Esophagus muscularis mucosa (tissue), 4 donors: ENCODE measurements at regions not wholly inside any gene's neighbourhood (a gene's known extent, or its start where the extent isn't known, plus 50 kb on each side); places are given as distances from the start of the nearest gene placed in this dataset.
"Not testable (repeated sequence)": the region's sequence is repeated elsewhere in the genome, so short reads cannot be mapped to it uniquely, and the experiment has no call there.

ENCODE experiments used
- DNase-seq: peaks from one replicate; pipeline ENCODE4 v3.0.0-alpha.2; 2017; ENCODE audit errors: extremely low spot score
- H3K27ac ChIP-seq, 4 donors: fragments of 200-600 bp; sonication (generic); replicated peaks in 1 of 4; 1 replicate in 3 of 4; 2 replicates in 1 of 4; pipeline ENCODE4 v1.5.1; 2016 to 2019; ENCODE audit warnings: mild to moderate bottlenecking in 1 of 4
- H3K27me3 ChIP-seq, 4 donors: fragments of 200-600 bp; sonication (generic); one replicate each; pipeline versions ENCODE4 v1.5.1 to v1.6.0; 2016 to 2019
- H3K36me3 ChIP-seq, 4 donors: fragments of 200-600 bp; sonication (generic); one replicate each; pipeline ENCODE4 v1.5.1; 2016 to 2019
- H3K4me1 ChIP-seq, 4 donors: fragments of 200-600 bp; sonication (generic); one replicate each; pipeline ENCODE4 v1.5.1; 2016 to 2019
- H3K4me3 ChIP-seq, 4 donors: fragments of 200-600 bp; sonication (generic); 1 replicate in 2 of 4; 2 replicates in 2 of 4; pipeline ENCODE4 v1.5.1; 2016 to 2019; ENCODE audit warnings: mild to moderate bottlenecking in 4 of 4, moderate library complexity in 1 of 4
- H3K9me3 ChIP-seq, 4 donors: fragments of 200-600 bp; sonication (generic); 1 replicate in 3 of 4; 2 replicates in 1 of 4; pipeline ENCODE4 v1.5.1; 2016 to 2019
- EP300 ChIP-seq: sonication (generic); formaldehyde crosslinking; IDR thresholded peaks from one replicate; pipeline ENCODE4 v1.6.1; 2017; ENCODE audit warnings: antibody characterized with exemption
- POLR2A ChIP-seq: fragments of 450-650 bp; IDR thresholded peaks from one replicate; pipeline ENCODE4 v1.6.1; 2017; ENCODE audit warnings: antibody characterized with exemption, moderate library complexity, mild to moderate bottlenecking, low read depth
- POLR2AphosphoS5 ChIP-seq, 2 donors: sonication (generic); formaldehyde crosslinking; IDR thresholded peaks; one replicate each; pipeline ENCODE4 v1.6.1; 2017; ENCODE audit warnings: antibody characterized with exemption in 2 of 2
- WGBS: methylation state at CpG from one replicate; pipeline ENCODE4 v1.1.5; 2018; 5-methylcytosine and 5-hydroxymethylcytosine counted together
- intact Hi-C: fragments of 100-400 bp; cut with DNase I; formaldehyde crosslinking; loops from one replicate; pipeline ENCODE4 v1.15.1; 2023
- TF ChIP-seq, protein P1 (sequence below), 3 experiments: fragments of 200-600 bp in 2 of 3; fragments of 450-650 bp in 1 of 3; sonication (generic) in 2 of 3; IDR thresholded peaks; one replicate each; pipeline ENCODE4 v1.5.1; 2017 to 2019; ENCODE audit warnings: antibody characterized with exemption in 3 of 3, mild to moderate bottlenecking in 2 of 3, moderate library complexity in 1 of 3

DNA sequence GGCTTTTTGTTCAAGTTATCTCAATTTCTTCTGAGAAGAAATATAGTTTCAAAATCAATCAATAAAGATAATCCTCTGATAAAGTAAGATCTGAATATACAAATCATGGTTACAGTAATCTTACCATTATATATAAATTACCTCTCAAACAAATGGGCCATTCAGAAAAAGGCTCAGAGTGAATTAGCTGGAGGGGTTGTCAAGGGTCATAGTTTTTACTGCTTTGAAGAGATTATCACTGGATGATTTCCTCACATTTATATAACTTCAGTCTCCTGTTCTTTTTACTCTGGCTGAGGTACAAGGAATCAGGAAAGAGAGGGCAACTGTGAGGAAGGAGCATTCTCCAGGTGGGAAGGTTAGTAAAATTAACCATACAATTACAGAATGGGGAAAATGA is 148.6 kb upstream of the ELL2 start:
- no peak overlapping the region for H3K27ac ChIP-seq
- no peaks in the 10 kb centered on the region for H3K27me3 ChIP-seq
- DNase-seq, result no peak
- peaks cover 0 to 18% (median 8%) of the 10 kb centered on the region in 4 donors for H3K4me1 ChIP-seq
- no peaks in the 10 kb centered on the region for H3K36me3 ChIP-seq
- H3K9me3 ChIP-seq, result no peaks in the 10 kb centered on the region
- TF ChIP-seq POLR2A (no peak), EP300 (no peak), POLR2AphosphoS5 (IDR thresholded peaks at IDR 0.05) (no peak)
- intact Hi-C loops, result no loop called here
- H3K4me3 ChIP-seq, result no peak overlapping the region

DNA sequence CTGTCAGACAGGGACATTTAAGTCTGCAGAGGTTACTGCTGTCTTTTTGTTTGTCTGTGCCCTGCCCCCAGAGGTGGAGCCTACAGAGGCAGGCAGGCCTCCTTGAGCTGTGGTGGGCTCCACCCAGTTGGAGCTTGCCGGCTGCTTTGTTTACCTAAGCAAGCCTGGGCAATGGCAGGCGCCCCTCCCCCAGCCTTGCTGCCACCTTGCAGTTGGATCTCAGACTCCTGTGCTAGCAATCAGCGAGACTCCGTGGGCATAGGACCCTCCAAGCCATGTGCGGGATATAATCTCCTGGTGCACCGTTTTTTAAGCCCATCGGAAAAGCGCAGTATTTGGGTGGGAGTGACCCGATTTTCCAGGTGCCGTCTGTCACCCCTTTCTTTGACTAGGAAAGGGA is 147.0 kb upstream of the ELL2 start:
- 97% methylated on average over 7 of the region's 10 CpGs for WGBS
- DNase-seq, H3K27ac ChIP-seq, H3K9me3 ChIP-seq, H3K4me3 ChIP-seq, H3K27me3 ChIP-seq, H3K36me3 ChIP-seq, intact Hi-C loops: not testable (repeated sequence)
- H3K4me1 ChIP-seq, result peaks cover 0 to 11% (median 3%) of the 10 kb centered on the region in 4 donors

DNA sequence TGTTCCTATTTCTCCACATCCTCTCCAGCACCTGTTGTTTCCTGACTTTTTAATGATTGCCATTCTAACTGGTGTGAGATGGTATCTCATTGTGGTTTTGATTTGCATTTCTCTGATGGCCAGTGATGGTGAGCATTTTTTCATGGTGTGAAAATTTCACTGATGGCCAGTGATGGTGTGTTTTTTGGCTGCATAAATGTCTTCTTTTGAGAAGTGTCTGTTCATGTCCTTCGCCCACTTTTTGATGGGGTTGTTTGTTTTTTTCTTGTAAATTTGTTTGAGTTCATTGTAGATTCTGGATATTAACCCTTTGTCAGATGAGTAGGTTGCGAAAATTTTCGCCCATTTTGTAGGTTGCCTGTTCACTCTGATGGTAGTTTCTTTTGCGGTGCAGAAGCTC is 142.2 kb upstream of the ELL2 start:
- WGBS, result 95% methylated on average over 4 of the region's 4 CpGs
- H3K4me1 ChIP-seq, intact Hi-C loops, H3K27me3 ChIP-seq, H3K4me3 ChIP-seq, DNase-seq, H3K9me3 ChIP-seq, H3K27ac ChIP-seq, H3K36me3 ChIP-seq: not testable (repeated sequence)

DNA sequence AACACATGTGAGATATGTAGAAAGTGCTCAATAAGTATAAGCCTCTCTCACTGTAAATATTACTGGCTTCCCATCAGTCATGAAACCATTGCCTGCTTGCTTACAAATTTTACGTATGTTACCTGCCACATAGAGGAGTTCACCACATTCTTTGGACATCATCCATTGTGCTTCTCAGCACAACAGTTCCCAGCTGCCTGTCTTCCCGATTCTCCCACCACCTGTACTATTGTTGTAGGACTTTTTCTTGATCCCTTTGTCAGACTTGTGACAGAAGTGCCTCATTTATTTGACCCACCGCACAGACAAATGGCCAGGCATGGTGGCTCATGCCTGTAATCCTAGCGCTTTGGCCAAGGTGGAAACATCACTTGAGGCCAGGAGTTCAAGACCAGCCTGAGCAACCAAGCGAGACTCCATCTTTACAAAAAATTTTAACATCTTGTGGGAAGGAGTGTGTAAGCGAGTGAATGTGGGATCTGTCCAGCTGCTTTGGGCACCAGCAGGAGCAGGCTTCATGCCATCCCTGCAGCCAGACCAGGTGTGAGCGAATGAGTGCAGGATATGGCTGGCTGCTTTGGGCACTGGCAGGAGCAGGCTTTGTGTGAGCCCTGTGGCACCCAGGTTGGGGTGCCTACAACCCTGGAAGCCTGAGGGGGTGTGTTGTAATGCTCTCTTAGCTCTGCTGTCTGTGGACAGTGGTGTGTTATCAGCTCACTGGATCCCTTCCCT is 139.9 kb upstream of the ELL2 start:
- TF ChIP-seq, protein P1, sequence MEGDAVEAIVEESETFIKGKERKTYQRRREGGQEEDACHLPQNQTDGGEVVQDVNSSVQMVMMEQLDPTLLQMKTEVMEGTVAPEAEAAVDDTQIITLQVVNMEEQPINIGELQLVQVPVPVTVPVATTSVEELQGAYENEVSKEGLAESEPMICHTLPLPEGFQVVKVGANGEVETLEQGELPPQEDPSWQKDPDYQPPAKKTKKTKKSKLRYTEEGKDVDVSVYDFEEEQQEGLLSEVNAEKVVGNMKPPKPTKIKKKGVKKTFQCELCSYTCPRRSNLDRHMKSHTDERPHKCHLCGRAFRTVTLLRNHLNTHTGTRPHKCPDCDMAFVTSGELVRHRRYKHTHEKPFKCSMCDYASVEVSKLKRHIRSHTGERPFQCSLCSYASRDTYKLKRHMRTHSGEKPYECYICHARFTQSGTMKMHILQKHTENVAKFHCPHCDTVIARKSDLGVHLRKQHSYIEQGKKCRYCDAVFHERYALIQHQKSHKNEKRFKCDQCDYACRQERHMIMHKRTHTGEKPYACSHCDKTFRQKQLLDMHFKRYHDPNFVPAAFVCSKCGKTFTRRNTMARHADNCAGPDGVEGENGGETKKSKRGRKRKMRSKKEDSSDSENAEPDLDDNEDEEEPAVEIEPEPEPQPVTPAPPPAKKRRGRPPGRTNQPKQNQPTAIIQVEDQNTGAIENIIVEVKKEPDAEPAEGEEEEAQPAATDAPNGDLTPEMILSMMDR (IDR thresholded peaks at IDR 0.05), result no peak
- TF ChIP-seq EP300, result no peak
- TF ChIP-seq POLR2AphosphoS5 (IDR thresholded peaks at IDR 0.05), result no peak
- TF ChIP-seq POLR2A, result no peak
- no peak overlapping the region for H3K4me3 ChIP-seq
- H3K4me1 ChIP-seq, result no peaks in the 10 kb centered on the region
- no peak overlapping the region for H3K27ac ChIP-seq
- DNase-seq, result no peak
- no peaks in the 10 kb centered on the region for H3K9me3 ChIP-seq
- H3K36me3 ChIP-seq, result no peaks in the 10 kb centered on the region
- 95% methylated on average over 4 of the region's 7 CpGs for WGBS
- no peaks in the 10 kb centered on the region for H3K27me3 ChIP-seq
- intact Hi-C loops, result no loop called here

DNA sequence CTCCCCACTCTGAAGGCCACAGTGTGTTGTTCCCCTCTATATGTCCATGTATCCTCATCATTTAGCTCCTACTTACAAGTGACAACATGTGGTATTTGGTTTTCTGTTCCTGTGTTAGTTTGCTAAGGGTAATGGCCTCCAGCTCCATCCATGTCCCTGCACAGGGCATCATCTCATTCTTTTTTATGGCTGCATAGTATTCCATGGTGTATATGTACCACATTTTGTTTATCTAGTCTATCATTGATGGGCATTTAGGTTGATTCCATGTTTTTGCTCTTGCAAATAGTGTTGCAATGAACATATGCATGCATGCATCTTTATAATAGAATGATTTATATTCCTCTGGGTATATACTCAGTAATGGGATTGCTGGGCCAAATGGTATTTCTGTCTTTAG is 135.8 kb upstream of the ELL2 start:
- H3K9me3 ChIP-seq, intact Hi-C loops: not testable (repeated sequence)
- peaks cover 6 to 18% (median 15%) of the 10 kb centered on the region in 4 donors for H3K4me1 ChIP-seq

DNA sequence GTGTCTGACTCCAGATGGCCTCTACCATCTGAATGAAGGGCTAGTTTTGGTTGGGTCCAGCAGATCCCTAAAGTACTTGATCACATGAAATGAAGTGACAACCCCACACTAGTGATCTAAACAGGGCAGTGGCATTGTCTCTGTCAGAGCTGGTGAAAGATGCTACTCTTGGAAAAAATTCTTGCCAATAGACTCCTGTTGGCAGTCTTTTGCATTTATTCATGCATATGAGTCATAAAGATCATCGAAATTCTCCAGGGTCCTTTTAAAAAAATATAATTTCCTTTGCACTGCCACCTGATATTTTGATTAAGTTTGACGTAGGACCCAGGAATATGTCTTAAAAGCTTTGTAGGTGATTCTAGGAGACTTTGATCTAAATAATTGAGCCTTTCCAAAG is 135.1 kb upstream of the ELL2 start:
- Histone ChIP-seq H3K9me3 (no peaks in the 10 kb centered on the region), H3K36me3 (no peaks in the 10 kb centered on the region), H3K27me3 (no peaks in the 10 kb centered on the region), H3K4me3 (no peak overlapping the region), H3K27ac (no peak overlapping the region), H3K4me1 (peaks cover 6 to 18% (median 15%) of the 10 kb centered on the region in 4 donors)
- no peak for TF ChIP-seq POLR2A
- TF ChIP-seq, protein P1 (IDR thresholded peaks at IDR 0.05), result no peak
- TF ChIP-seq POLR2AphosphoS5 (IDR thresholded peaks at IDR 0.05), result no peak
- no peak for TF ChIP-seq EP300
- 71% methylated on average over 2 of the region's 2 CpGs for WGBS
- intact Hi-C loops, result no loop called here
- DNase-seq, result no peak

More for the DNA sequence above, 135.8 kb upstream of the ELL2 start:
- not testable (repeated sequence) for H3K27ac ChIP-seq, DNase-seq, H3K4me3 ChIP-seq, H3K27me3 ChIP-seq, H3K36me3 ChIP-seq

DNA sequence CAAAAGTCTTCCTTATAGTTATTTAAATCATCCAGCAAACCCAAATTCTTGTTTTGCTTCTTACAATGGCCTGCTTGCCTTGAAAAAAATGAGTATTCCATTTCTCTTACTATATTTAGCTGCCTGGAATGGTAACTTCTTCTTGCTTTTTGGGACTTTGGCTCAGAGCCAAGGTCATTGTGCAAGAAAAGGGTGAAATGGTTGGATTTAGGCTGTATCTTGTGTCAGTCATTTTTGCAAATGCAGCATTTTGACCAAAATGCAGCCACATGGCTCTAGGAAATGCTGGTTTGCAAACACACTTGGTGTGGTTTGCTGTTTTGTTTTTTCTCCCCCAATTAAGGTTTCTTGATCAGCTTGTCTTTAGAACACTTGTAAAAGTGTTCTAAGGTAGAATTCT is 133.3 kb upstream of the ELL2 start:
- Histone ChIP-seq H3K27me3 (no peaks in the 10 kb centered on the region), H3K36me3 (no peaks in the 10 kb centered on the region), H3K4me3 (no peak overlapping the region), H3K4me1 (peaks cover 6 to 18% (median 15%) of the 10 kb centered on the region in 4 donors), H3K9me3 (no peaks in the 10 kb centered on the region), H3K27ac (no peak overlapping the region)
- TF ChIP-seq EP300 (no peak), POLR2AphosphoS5 (IDR thresholded peaks at IDR 0.05) (peak in 1 of 2 donors; percentile 29)
- no peak for DNase-seq
- intact Hi-C loops, result no loop called here
